ENCODE measurements at regions not wholly inside any gene's neighbourhood (a gene's known extent, or its start where the extent isn't known, plus 50 kb on each side); places are given as distances from the start of the nearest gene placed in this dataset.

GRCh38 chr6:85124472-85125354 lies 325.2 kb upstream of the NT5E start:
- TF ChIP-seq TBP (optimal IDR thresholded peaks at IDR 0.05; ENCODE audit: low read depth, low read length) (no peak), SETDB1 (IDR thresholded peaks at IDR 0.05; ENCODE audit: low read length) (no peak), RFX1 (IDR thresholded peaks at IDR 0.05) (no peak), CTCF (IDR thresholded peaks at IDR 0.05 in 2 of 3, conservative IDR thresholded peaks at IDR 0.05 in 1 of 3; ENCODE audit: insufficient read depth in 2 of 3, low read depth in 1 of 3, low read length in 3 of 3) (no peak), CHD1 (IDR thresholded peaks at IDR 0.05; ENCODE audit: low read length) (no peak), MAZ (CRISPR knock-in tag; conservative IDR thresholded peaks at IDR 0.05 in 1 of 2, IDR thresholded peaks at IDR 0.05 in 1 of 2) (no peak), ZNF124 (CRISPR knock-in tag; IDR thresholded peaks at IDR 0.05) (no peak), GTF3C2 (IDR thresholded peaks at IDR 0.05; ENCODE audit: borderline replicate concordance, extremely low read depth, insufficient read length) (no peak), MYNN (IDR thresholded peaks at IDR 0.05) (no peak), MYNN (CRISPR knock-in tag; IDR thresholded peaks at IDR 0.05) (no peak), ZNF561 (CRISPR knock-in tag; conservative IDR thresholded peaks at IDR 0.05) (no peak), ZNF408 (CRISPR knock-in tag; IDR thresholded peaks at IDR 0.05; ENCODE audit: low read depth) (no peak), POLR2A (conservative IDR thresholded peaks at IDR 0.05) (no peak)

Data from K562 (cell line).